Prostate gland (tissue), 2 donors: ENCODE measurements at regions not wholly inside any gene's neighbourhood (a gene's known extent, or its start where the extent isn't known, plus 50 kb on each side); places are given as distances from the start of the nearest gene placed in this dataset.

ENCODE experiments used
- DNase-seq: peaks from one replicate; pipeline ENCODE4 v3.0.0-alpha.2; 2019; ENCODE audit warnings: low spot score
- H3K27ac ChIP-seq, 2 donors: fragments of 200-600 bp; sonication (generic); 2 replicates each; pipeline ENCODE4 v1.5.1; 2017 to 2019
- H3K27me3 ChIP-seq: fragments of 200-600 bp; sonication (generic); replicated peaks from 2 replicates; pipeline ENCODE4 v1.5.1; 2019; ENCODE audit not compliant: insufficient read depth
- H3K36me3 ChIP-seq, 2 donors: fragments of 200-600 bp; sonication (generic); 1 replicate in 1 of 2; 2 replicates in 1 of 2; pipeline versions ENCODE4 v1.5.1 to v1.8.1; 2017 to 2019
- H3K4me1 ChIP-seq: fragments of 200-600 bp; sonication (generic); replicated peaks from 2 replicates; pipeline ENCODE4 v1.5.1; 2019
- H3K4me3 ChIP-seq, 2 donors: fragments of 200-600 bp; sonication (generic); 2 replicates each; pipeline ENCODE4 v1.5.1; 2017 to 2019
- H3K9me3 ChIP-seq: fragments of 200-600 bp; sonication (generic); 2 replicates; pipeline ENCODE4 v1.5.1; 2017
- POLR2A ChIP-seq: fragments of 450-650 bp; IDR thresholded peaks from one replicate; pipeline ENCODE4 v1.6.1; 2016; ENCODE audit warnings: antibody characterized with exemption, mild to moderate bottlenecking
- POLR2AphosphoS5 ChIP-seq: sonication (generic); formaldehyde crosslinking; IDR thresholded peaks from one replicate; pipeline ENCODE4 v1.6.1; 2017; ENCODE audit warnings: antibody characterized with exemption
- WGBS: methylation state at CpG from one replicate; pipeline ENCODE4 v1.1.5; 2018; 5-methylcytosine and 5-hydroxymethylcytosine counted together
- intact Hi-C: fragments of 100-400 bp; cut with DNase I; formaldehyde crosslinking; loops from one replicate; pipeline ENCODE4 v1.14.2; 2022
- TF ChIP-seq, protein P1 (sequence below), 4 experiments: fragments of 200-600 bp in 2 of 4; fragments of 450-650 bp in 2 of 4; sonication (generic) in 2 of 4; IDR thresholded peaks; 1 replicate in 3 of 4; 2 replicates in 1 of 4; pipeline ENCODE4 v1.5.1; 2016 to 2019; ENCODE audit warnings: antibody characterized with exemption in 4 of 4, mild to moderate bottlenecking in 2 of 4, moderate library complexity in 2 of 4

GRCh38 chr3:184465883-184466412 is 86.1 kb downstream of the CHRD start:
- Histone ChIP-seq H3K9me3 (no peaks in the 10 kb centered on the region), H3K4me1 (no peaks in the 10 kb centered on the region), H3K36me3 (no peaks in the 10 kb centered on the region), H3K27ac (no peak overlapping the region), H3K27me3 (no peaks in the 10 kb centered on the region), H3K4me3 (no peak overlapping the region)
- TF ChIP-seq POLR2AphosphoS5 (no peak), POLR2A (no peak)
- TF ChIP-seq, protein P1, sequence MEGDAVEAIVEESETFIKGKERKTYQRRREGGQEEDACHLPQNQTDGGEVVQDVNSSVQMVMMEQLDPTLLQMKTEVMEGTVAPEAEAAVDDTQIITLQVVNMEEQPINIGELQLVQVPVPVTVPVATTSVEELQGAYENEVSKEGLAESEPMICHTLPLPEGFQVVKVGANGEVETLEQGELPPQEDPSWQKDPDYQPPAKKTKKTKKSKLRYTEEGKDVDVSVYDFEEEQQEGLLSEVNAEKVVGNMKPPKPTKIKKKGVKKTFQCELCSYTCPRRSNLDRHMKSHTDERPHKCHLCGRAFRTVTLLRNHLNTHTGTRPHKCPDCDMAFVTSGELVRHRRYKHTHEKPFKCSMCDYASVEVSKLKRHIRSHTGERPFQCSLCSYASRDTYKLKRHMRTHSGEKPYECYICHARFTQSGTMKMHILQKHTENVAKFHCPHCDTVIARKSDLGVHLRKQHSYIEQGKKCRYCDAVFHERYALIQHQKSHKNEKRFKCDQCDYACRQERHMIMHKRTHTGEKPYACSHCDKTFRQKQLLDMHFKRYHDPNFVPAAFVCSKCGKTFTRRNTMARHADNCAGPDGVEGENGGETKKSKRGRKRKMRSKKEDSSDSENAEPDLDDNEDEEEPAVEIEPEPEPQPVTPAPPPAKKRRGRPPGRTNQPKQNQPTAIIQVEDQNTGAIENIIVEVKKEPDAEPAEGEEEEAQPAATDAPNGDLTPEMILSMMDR (IDR thresholded peaks at IDR 0.05): no peak
- no peak for DNase-seq
- intact Hi-C loops: no loop called here
- WGBS: 89% methylated on average over 5 of the region's 5 CpGs

GRCh38 chr3:184466413-184466960 is 86.6 kb downstream of the CHRD start:
- no peak overlapping the region for H3K4me3 ChIP-seq
- no peaks in the 10 kb centered on the region for H3K4me1 ChIP-seq
- no peak for DNase-seq
- no peaks in the 10 kb centered on the region for H3K27me3 ChIP-seq
- intact Hi-C loops: no loop called here
- H3K9me3 ChIP-seq: no peaks in the 10 kb centered on the region
- no peaks in the 10 kb centered on the region for H3K36me3 ChIP-seq
- TF ChIP-seq, protein P1 (IDR thresholded peaks at IDR 0.05): no peak
- TF ChIP-seq POLR2A (no peak), POLR2AphosphoS5 (no peak)
- WGBS: 31% methylated on average over 12 of the region's 12 CpGs
- no peak overlapping the region for H3K27ac ChIP-seq

DNA sequence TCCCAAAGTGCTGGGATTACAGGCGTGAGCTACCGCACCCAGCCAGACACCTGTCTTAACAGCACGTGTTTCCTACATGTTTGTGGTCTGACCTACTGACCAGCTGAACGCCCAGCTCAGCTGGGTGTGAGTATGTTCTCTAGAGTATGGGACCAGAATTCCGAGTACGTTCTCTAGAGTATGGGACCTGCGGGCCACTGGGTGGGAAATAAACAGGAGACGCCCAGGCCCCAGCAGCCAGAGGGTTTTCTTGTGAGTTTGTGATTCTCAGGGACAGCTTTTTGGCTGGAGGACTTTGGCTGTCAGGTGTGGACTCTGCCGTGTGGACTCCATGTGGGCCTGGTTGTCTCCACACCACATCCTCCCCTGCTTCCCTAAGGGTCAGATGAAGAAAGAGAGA is 87.3 kb downstream of the CHRD start:
- H3K36me3 ChIP-seq: no peaks in the 10 kb centered on the region
- H3K27ac ChIP-seq: no peak overlapping the region
- no peaks in the 10 kb centered on the region for H3K4me1 ChIP-seq
- 89% methylated on average over 9 of the region's 9 CpGs for WGBS
- no peak overlapping the region for H3K4me3 ChIP-seq
- no peak for DNase-seq
- TF ChIP-seq POLR2A: no peak
- TF ChIP-seq, protein P1 (IDR thresholded peaks at IDR 0.05): no peak
- no peak for TF ChIP-seq POLR2AphosphoS5
- H3K9me3 ChIP-seq: no peaks in the 10 kb centered on the region
- intact Hi-C loops: no loop called here
- H3K27me3 ChIP-seq: no peaks in the 10 kb centered on the region

GRCh38 chr3:184470551-184470950 is 90.7 kb downstream of the CHRD start:
- intact Hi-C loops: no loop called here
- Histone ChIP-seq H3K27ac (no peak overlapping the region), H3K36me3 (no peaks in the 10 kb centered on the region), H3K9me3 (no peaks in the 10 kb centered on the region), H3K27me3 (no peaks in the 10 kb centered on the region), H3K4me3 (no peak overlapping the region), H3K4me1 (no peaks in the 10 kb centered on the region)
- no peak for DNase-seq
- TF ChIP-seq, protein P1 (IDR thresholded peaks at IDR 0.05): no peak
- no peak for TF ChIP-seq POLR2A
- TF ChIP-seq POLR2AphosphoS5: no peak
- whole genome bisulfite sequencing: 82% methylated on average over 6 of the region's 6 CpGs

GRCh38 chr3:184471439-184471838 is 90.1 kb upstream of the EPHB3 start:
- Histone ChIP-seq H3K36me3 (no peaks in the 10 kb centered on the region), H3K4me3 (no peak overlapping the region), H3K27me3 (no peaks in the 10 kb centered on the region), H3K4me1 (no peaks in the 10 kb centered on the region), H3K9me3 (no peaks in the 10 kb centered on the region), H3K27ac (no peak overlapping the region)
- WGBS: 82% methylated on average over 3 of the region's 3 CpGs
- TF ChIP-seq, protein P1 (IDR thresholded peaks at IDR 0.05): no peak
- no peak for TF ChIP-seq POLR2AphosphoS5
- no peak for TF ChIP-seq POLR2A
- DNase-seq: no peak
- intact Hi-C loops: no loop called here
